Liver (tissue), 8 donors: ENCODE measurements at regions not wholly inside any gene's neighbourhood (a gene's known extent, or its start where the extent isn't known, plus 50 kb on each side); places are given as distances from the start of the nearest gene placed in this dataset.

ENCODE experiments used
- DNase-seq: peaks from one replicate; pipeline ENCODE4 v3.0.0-alpha.2; 2017; ENCODE audit warnings: low spot score
- H3K27ac ChIP-seq, 2 donors: one replicate each; pipeline ENCODE4 v1.7.0; 2013; ENCODE audit warnings: inconsistent platforms in 2 of 2, low read length in 2 of 2, control low read depth in 1 of 2, low read depth in 1 of 2, mild to moderate bottlenecking in 1 of 2
- H3K27me3 ChIP-seq, 4 donors: one replicate each; pipeline versions ENCODE4 v1.6.1 to v1.7.0; 2013; ENCODE audit warnings: low read length in 3 of 4, inconsistent platforms in 1 of 4, mild to moderate bottlenecking in 1 of 4, moderate library complexity in 1 of 4; ENCODE audit not compliant: control insufficient read depth in 4 of 4, insufficient read depth in 4 of 4
- H3K36me3 ChIP-seq, 4 donors: one replicate each; pipeline versions ENCODE4 v1.6.1 to v1.7.0; 2013; ENCODE audit warnings: low read length in 3 of 4, mild to moderate bottlenecking in 3 of 4, low read depth in 1 of 4, moderate library complexity in 1 of 4; ENCODE audit not compliant: control insufficient read depth in 4 of 4, insufficient read depth in 3 of 4
- H3K4me1 ChIP-seq, 4 donors: one replicate each; pipeline versions ENCODE4 v1.6.1 to v1.7.0; 2013; ENCODE audit warnings: low read length in 3 of 4, mild to moderate bottlenecking in 3 of 4, moderate library complexity in 1 of 4; ENCODE audit not compliant: control insufficient read depth in 4 of 4, insufficient read depth in 4 of 4
- H3K4me3 ChIP-seq, 3 donors: one replicate each; pipeline versions ENCODE4 v1.6.1 to v1.7.0; 2013; ENCODE audit warnings: low read length in 3 of 3, control low read depth in 1 of 3, low read depth in 1 of 3, mild to moderate bottlenecking in 1 of 3
- H3K9ac ChIP-seq, 2 donors: one replicate each; pipeline ENCODE4 v1.7.0; 2013; ENCODE audit warnings: low read length in 2 of 2, mild to moderate bottlenecking in 2 of 2, moderate library complexity in 2 of 2, control low read depth in 1 of 2, low read depth in 1 of 2
- H3K9me3 ChIP-seq, 4 donors: one replicate each; pipeline versions ENCODE4 v1.6.1 to v1.7.0; 2013; ENCODE audit warnings: low read length in 3 of 4; ENCODE audit not compliant: control insufficient read depth in 4 of 4
- ATF3 ChIP-seq: IDR thresholded peaks from 2 replicates; pipeline ENCODE4 v1.6.1; 2016; ENCODE audit warnings: antibody characterized with exemption
- CTCF ChIP-seq: fragments of 150-350 bp; IDR thresholded peaks from 2 replicates; pipeline ENCODE4 v1.5.1; 2017; ENCODE audit warnings: improper control_type of control experiment, low read depth, low read length; ENCODE audit not compliant: missing input control
- EGR1 ChIP-seq, 2 donors: IDR thresholded peaks; 2 replicates each; pipeline ENCODE4 v1.6.1; 2016 to 2018; ENCODE audit warnings: antibody characterized with exemption in 2 of 2, low read depth in 2 of 2
- GABPA ChIP-seq, 2 donors: IDR thresholded peaks in 1 of 2; conservative IDR thresholded peaks in 1 of 2; 2 replicates each; pipeline ENCODE4 v1.6.1; 2016; ENCODE audit warnings: antibody characterized with exemption in 2 of 2, mild to moderate bottlenecking in 1 of 2, moderate library complexity in 1 of 2
- HNF4A ChIP-seq, 2 donors: conservative IDR thresholded peaks; 2 replicates each; pipeline ENCODE4 v1.6.1; 2016; ENCODE audit warnings: antibody characterized with exemption in 2 of 2, mild to moderate bottlenecking in 2 of 2
- HNF4G ChIP-seq: IDR thresholded peaks from 2 replicates; pipeline ENCODE4 v1.6.1; 2016; ENCODE audit warnings: antibody characterized with exemption
- JUND ChIP-seq, 2 donors: IDR thresholded peaks; 2 replicates each; pipeline ENCODE4 v1.6.1; 2016; ENCODE audit warnings: antibody characterized with exemption in 2 of 2
- MAX ChIP-seq: IDR thresholded peaks from 2 replicates; pipeline ENCODE4 v1.6.1; 2016; ENCODE audit warnings: antibody characterized with exemption
- RAD21 ChIP-seq, 2 donors: IDR thresholded peaks; 2 replicates each; pipeline ENCODE4 v1.6.1; 2016; ENCODE audit warnings: antibody characterized with exemption in 2 of 2, mild to moderate bottlenecking in 2 of 2
- REST ChIP-seq: IDR thresholded peaks from 2 replicates; pipeline ENCODE4 v1.6.1; 2016; ENCODE audit warnings: antibody characterized with exemption, mild to moderate bottlenecking
- RXRA ChIP-seq, 2 donors: IDR thresholded peaks; 2 replicates each; pipeline ENCODE4 v1.6.1; 2017 to 2018; ENCODE audit warnings: antibody characterized with exemption in 2 of 2, mild to moderate bottlenecking in 1 of 2
- SP1 ChIP-seq: IDR thresholded peaks from 2 replicates; pipeline ENCODE4 v1.6.1; 2018; ENCODE audit warnings: antibody characterized with exemption, mild to moderate bottlenecking
- TAF1 ChIP-seq: conservative IDR thresholded peaks from 2 replicates; pipeline ENCODE4 v1.6.1; 2016; ENCODE audit warnings: antibody characterized with exemption, mild to moderate bottlenecking
- YY1 ChIP-seq: IDR thresholded peaks from 2 replicates; pipeline ENCODE4 v1.6.1; 2016; ENCODE audit warnings: antibody characterized with exemption, mild to moderate bottlenecking
- ZBTB33 ChIP-seq: IDR thresholded peaks from 2 replicates; pipeline ENCODE4 v1.6.1; 2016; ENCODE audit warnings: antibody characterized with exemption
- WGBS: extraction: QIAGEN DNeasy Blood & Tissue Kit; methylation state at CpG from one replicate; pipeline ENCODE4 v1.1.7; 2013; 5-methylcytosine and 5-hydroxymethylcytosine counted together
- donor health status: healthy.
- donor health status: healthy.
- donor health status: healthy.
- donor health status: healthy.
- donor health status: healthy.

- Histone ChIP-seq H3K4me1 (no peaks in the 10 kb centered on the region), H3K9me3 (no peaks in the 10 kb centered on the region), H3K27me3 (peaks cover 0 to 4% (median 0%) of the 10 kb centered on the region in 4 donors), H3K27ac (no peak overlapping the region), H3K36me3 (no peaks in the 10 kb centered on the region), H3K4me3 (no peak overlapping the region), H3K9ac (no peak overlapping the region)
- WGBS = 93% methylated on average over 4 of the region's 4 CpGs
- DNase-seq = no peak
- no peak for TF ChIP-seq REST
- no peak for TF ChIP-seq HNF4G
- no peak for TF ChIP-seq SP1
- no peak for TF ChIP-seq EGR1 (IDR thresholded peaks at IDR 0.05; ENCODE audit: low read depth in 2 of 2)
- TF ChIP-seq ZBTB33 = no peak
- TF ChIP-seq JUND (IDR thresholded peaks at IDR 0.05) = no peak
- TF ChIP-seq YY1 = no peak
- TF ChIP-seq GABPA (IDR thresholded peaks at IDR 0.05 in 1 of 2, conservative IDR thresholded peaks at IDR 0.05 in 1 of 2) = no peak
- no peak for TF ChIP-seq RAD21 (IDR thresholded peaks at IDR 0.05)
Measured at GRCh38 chr12:105921872-105922669, 216.7 kb downstream of the NUAK1 start.

- H3K9ac ChIP-seq = no peak overlapping the region
- no peaks in the 10 kb centered on the region for H3K4me1 ChIP-seq
- no peak overlapping the region for H3K4me3 ChIP-seq
- peaks cover 0 to 4% (median 0%) of the 10 kb centered on the region in 4 donors for H3K27me3 ChIP-seq
- DNase-seq = no peak
- H3K36me3 ChIP-seq = no peaks in the 10 kb centered on the region
- no peaks in the 10 kb centered on the region for H3K9me3 ChIP-seq
- 96% methylated on average over 5 of the region's 5 CpGs for whole genome bisulfite sequencing
- H3K27ac ChIP-seq = no peak overlapping the region
- TF ChIP-seq HNF4G (no peak), TAF1 (no peak), JUND (IDR thresholded peaks at IDR 0.05) (no peak), SP1 (no peak), CTCF (no peak), YY1 (no peak), HNF4A (conservative IDR thresholded peaks at IDR 0.05) (no peak), REST (no peak), RXRA (IDR thresholded peaks at IDR 0.05) (no peak), GABPA (IDR thresholded peaks at IDR 0.05 in 1 of 2, conservative IDR thresholded peaks at IDR 0.05 in 1 of 2) (no peak), MAX (no peak), ATF3 (no peak)
Measured at GRCh38 chr12:105922670-105923102, 216.1 kb downstream of the NUAK1 start.
